WTC11 (cell line): ENCODE measurements at regions not wholly inside any gene's neighbourhood (a gene's known extent, or its start where the extent isn't known, plus 50 kb on each side); places are given as distances from the start of the nearest gene placed in this dataset.
"Not testable (repeated sequence)": the region's sequence is repeated elsewhere in the genome, so short reads cannot be mapped to it uniquely, and the experiment has no call there.

Experiments used
- ATAC-seq: fragments of 200-7000 bp; cut with Tn5 transposase; 2 replicates; pipeline ENCODE4 v1.10.0; 2021; ENCODE audit warnings: mild to moderate bottlenecking, moderate library complexity
- CTCF ChIA-PET: fragments of 300-600 bp; sonication (Branson Sonifier 250); formaldehyde crosslinking; loops from one replicate; lab custom pipeline; 2021; ENCODE audit warnings: antibody characterized with exemption; lab: Charles Lee
- POLR2A ChIA-PET: fragments of 350-600 bp; sonication (Branson Sonifier 250); formaldehyde crosslinking; loops from one replicate; lab custom pipeline; 2021; ENCODE audit warnings: antibody characterized with exemption; lab: Charles Lee
- DNase-seq: peaks from one replicate; pipeline ENCODE4 v3.0.0; 2021; ENCODE audit warnings: low spot score
- H3K27ac Mint-ChIP-seq: 2 replicates; pipeline ENCODE4 v1.8.0; 2021; ENCODE audit warnings: mixed read lengths
- H3K27me3 Mint-ChIP-seq: 2 replicates; pipeline ENCODE4 v1.8.0; 2021; ENCODE audit warnings: low read depth, mild to moderate bottlenecking, moderate library complexity, mixed read lengths
- H3K36me3 Mint-ChIP-seq: 2 replicates; pipeline ENCODE4 v1.8.0; 2021; ENCODE audit warnings: mixed read lengths
- H3K4me1 Mint-ChIP-seq: 2 replicates; pipeline ENCODE4 v1.8.0; 2022; ENCODE audit warnings: mixed read lengths
- H3K4me3 Mint-ChIP-seq: 2 replicates; pipeline ENCODE4 v1.8.0; 2021; ENCODE audit warnings: mild to moderate bottlenecking, moderate library complexity, mixed read lengths
- H3K9me3 Mint-ChIP-seq: 2 replicates; pipeline ENCODE4 v1.8.0; 2021; ENCODE audit warnings: mixed read lengths
- ATF1 ChIP-seq: sonication (generic); formaldehyde crosslinking; IDR thresholded peaks from 2 replicates; pipeline ENCODE4 v1.8.1; 2023; ENCODE audit warnings: mild to moderate bottlenecking, moderate library complexity, missing genetic modification reagents
- CBFB ChIP-seq: sonication (generic); formaldehyde crosslinking; IDR thresholded peaks from 2 replicates; pipeline ENCODE4 v1.8.1; 2022; ENCODE audit warnings: mild to moderate bottlenecking, low read depth, missing genetic modification reagents
- E2F1 ChIP-seq: sonication (generic); formaldehyde crosslinking; IDR thresholded peaks from 2 replicates; pipeline ENCODE4 v1.8.0; 2022; ENCODE audit warnings: mild to moderate bottlenecking, missing genetic modification reagents
- EMX1 ChIP-seq: fragments of 250-450 bp; sonication (Bioruptor Pico); IDR thresholded peaks from 2 replicates; pipeline ENCODE4 v1.8.0; 2021; ENCODE audit warnings: mild to moderate bottlenecking
- GRHL2 ChIP-seq: fragments of 250-450 bp; sonication (Bioruptor Pico); IDR thresholded peaks from 2 replicates; pipeline ENCODE4 v1.8.0; 2022; ENCODE audit warnings: mild to moderate bottlenecking, moderate library complexity; ENCODE audit not compliant: insufficient replicate concordance, severe bottlenecking
- HMGA2 ChIP-seq: fragments of 250-450 bp; sonication (Bioruptor Pico); IDR thresholded peaks from 2 replicates; pipeline ENCODE4 v1.4.0; 2021; ENCODE audit warnings: mild to moderate bottlenecking, moderate library complexity
- NR2C2 ChIP-seq: sonication (generic); formaldehyde crosslinking; IDR thresholded peaks from 2 replicates; pipeline ENCODE4 v1.8.0; 2022; ENCODE audit warnings: mild to moderate bottlenecking, missing genetic modification reagents
- PRRX2 ChIP-seq: fragments of 250-450 bp; sonication (Bioruptor Pico); IDR thresholded peaks from 2 replicates; pipeline ENCODE4 v1.8.0; 2021; ENCODE audit warnings: mild to moderate bottlenecking
- SOX15 ChIP-seq: fragments of 250-450 bp; sonication (Bioruptor Pico); IDR thresholded peaks from 2 replicates; pipeline ENCODE4 v1.9.0; 2021; ENCODE audit warnings: mild to moderate bottlenecking
- TEAD4 ChIP-seq: sonication (generic); formaldehyde crosslinking; IDR thresholded peaks from 2 replicates; pipeline ENCODE4 v1.8.0; 2022; ENCODE audit warnings: mild to moderate bottlenecking, missing genetic modification reagents
- ZNF232 ChIP-seq: sonication (generic); formaldehyde crosslinking; IDR thresholded peaks from 2 replicates; pipeline ENCODE4 v1.8.0; 2022; ENCODE audit warnings: mild to moderate bottlenecking, missing genetic modification reagents
- ZNF423 ChIP-seq: fragments of 250-450 bp; sonication (Bioruptor Pico); IDR thresholded peaks from 2 replicates; pipeline ENCODE4 v2.1.2; 2022; ENCODE audit warnings: mild to moderate bottlenecking, moderate library complexity
- TF ChIP-seq, protein P1 (sequence below): sonication (generic); formaldehyde crosslinking; IDR thresholded peaks from 2 replicates; pipeline ENCODE4 v1.8.0; 2023; ENCODE audit warnings: mild to moderate bottlenecking, missing genetic modification reagents
- TF ChIP-seq, protein P2 (sequence below): sonication (generic); formaldehyde crosslinking; IDR thresholded peaks from 2 replicates; pipeline ENCODE4 v1.8.1; 2022; ENCODE audit warnings: missing genetic modification reagents, borderline replicate concordance
- TF ChIP-seq, protein P3 (sequence below): fragments of 200-600 bp; IDR thresholded peaks from 2 replicates; pipeline ENCODE4 v1.8.0; 2022; ENCODE audit warnings: antibody characterized with exemption
- TF ChIP-seq, protein P4 (sequence below): sonication (generic); formaldehyde crosslinking; IDR thresholded peaks from 2 replicates; pipeline ENCODE4 v1.8.0; 2022; ENCODE audit warnings: mild to moderate bottlenecking, missing genetic modification reagents
- TF ChIP-seq, protein P5 (sequence below): fragments of 250-450 bp; sonication (Bioruptor Pico); IDR thresholded peaks from 2 replicates; pipeline ENCODE4 v1.9.0; 2021; ENCODE audit warnings: mild to moderate bottlenecking, borderline replicate concordance

DNA sequence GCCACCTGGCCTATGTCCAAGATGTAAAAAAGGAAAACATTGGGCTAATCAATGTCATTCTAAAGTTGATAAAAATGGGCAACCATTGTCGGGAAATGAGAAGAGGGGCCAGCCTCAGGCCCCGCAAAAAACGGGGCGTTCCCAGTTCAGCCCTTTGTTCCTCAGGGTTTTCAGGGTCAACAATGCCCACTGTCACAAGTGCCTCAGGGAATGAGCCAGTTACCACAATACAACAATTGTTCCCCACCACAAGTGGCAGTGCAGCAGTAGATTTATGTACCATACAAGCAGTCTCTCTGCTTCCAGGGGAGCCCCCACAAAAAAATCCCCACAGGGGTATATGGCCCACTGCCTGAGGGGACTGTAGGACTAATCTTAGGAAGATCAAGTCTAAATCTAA is 112.5 kb downstream of the ZNF486 start:
- Mint-ChIP-seq H3K27ac (no peak overlapping the region), H3K4me3 (no peak overlapping the region), H3K36me3 (no peaks in the 10 kb centered on the region; the same call in 1 of the 2 replicates), H3K27me3 (no peaks in the 10 kb centered on the region; the same call in 1 of the 2 replicates), H3K4me1 (peaks cover 36% of the 10 kb centered on the region), H3K9me3 (peaks cover 8% of the 10 kb centered on the region)
- TF ChIP-seq, protein P1, sequence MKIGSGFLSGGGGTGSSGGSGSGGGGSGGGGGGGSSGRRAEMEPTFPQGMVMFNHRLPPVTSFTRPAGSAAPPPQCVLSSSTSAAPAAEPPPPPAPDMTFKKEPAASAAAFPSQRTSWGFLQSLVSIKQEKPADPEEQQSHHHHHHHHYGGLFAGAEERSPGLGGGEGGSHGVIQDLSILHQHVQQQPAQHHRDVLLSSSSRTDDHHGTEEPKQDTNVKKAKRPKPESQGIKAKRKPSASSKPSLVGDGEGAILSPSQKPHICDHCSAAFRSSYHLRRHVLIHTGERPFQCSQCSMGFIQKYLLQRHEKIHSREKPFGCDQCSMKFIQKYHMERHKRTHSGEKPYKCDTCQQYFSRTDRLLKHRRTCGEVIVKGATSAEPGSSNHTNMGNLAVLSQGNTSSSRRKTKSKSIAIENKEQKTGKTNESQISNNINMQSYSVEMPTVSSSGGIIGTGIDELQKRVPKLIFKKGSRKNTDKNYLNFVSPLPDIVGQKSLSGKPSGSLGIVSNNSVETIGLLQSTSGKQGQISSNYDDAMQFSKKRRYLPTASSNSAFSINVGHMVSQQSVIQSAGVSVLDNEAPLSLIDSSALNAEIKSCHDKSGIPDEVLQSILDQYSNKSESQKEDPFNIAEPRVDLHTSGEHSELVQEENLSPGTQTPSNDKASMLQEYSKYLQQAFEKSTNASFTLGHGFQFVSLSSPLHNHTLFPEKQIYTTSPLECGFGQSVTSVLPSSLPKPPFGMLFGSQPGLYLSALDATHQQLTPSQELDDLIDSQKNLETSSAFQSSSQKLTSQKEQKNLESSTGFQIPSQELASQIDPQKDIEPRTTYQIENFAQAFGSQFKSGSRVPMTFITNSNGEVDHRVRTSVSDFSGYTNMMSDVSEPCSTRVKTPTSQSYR = no peak
- TF ChIP-seq, protein P2, sequence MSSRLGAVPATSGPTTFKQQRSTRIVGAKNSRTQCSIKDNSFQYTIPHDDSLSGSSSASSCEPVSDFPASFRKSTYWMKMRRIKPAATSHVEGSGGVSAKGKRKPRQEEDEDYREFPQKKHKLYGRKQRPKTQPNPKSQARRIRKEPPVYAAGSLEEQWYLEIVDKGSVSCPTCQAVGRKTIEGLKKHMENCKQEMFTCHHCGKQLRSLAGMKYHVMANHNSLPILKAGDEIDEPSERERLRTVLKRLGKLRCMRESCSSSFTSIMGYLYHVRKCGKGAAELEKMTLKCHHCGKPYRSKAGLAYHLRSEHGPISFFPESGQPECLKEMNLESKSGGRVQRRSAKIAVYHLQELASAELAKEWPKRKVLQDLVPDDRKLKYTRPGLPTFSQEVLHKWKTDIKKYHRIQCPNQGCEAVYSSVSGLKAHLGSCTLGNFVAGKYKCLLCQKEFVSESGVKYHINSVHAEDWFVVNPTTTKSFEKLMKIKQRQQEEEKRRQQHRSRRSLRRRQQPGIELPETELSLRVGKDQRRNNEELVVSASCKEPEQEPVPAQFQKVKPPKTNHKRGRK (CRISPR knock-in tag) = no peak
- TF ChIP-seq ATF1 (no peak), TEAD4 (CRISPR knock-in tag) (no peak), ZNF423 (CRISPR knock-in tag) (no peak)
- CTCF ChIA-PET = interaction anchor here (0.7 kb wide), 1 partner anchor 32 kb away, joined by 3 read pairs; no protein-coding TSS in a partner anchor
- ATAC-seq (no peak), DNase-seq (no peak)
- POLR2A ChIA-PET = no interaction called here

DNA sequence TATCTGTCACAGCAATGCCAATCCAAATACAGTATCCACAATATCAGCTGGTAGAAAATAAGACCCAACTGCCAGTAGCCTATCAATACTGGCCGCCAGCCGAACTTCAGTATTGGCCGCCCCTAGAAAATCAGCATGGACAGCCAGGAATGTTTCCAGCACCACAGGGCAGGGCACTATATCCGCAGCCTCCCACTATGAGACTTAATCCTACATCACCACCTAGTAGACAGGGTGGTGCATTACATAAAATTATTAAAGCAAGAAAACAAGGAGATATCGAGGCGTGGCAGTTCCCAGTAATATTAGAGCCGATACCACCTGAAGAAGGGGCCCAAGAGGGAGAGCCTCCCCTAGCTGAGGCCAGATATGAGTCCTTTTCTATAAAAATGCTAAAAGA is 111.3 kb downstream of the ZNF486 start:
- H3K27ac Mint-ChIP-seq = no peak overlapping the region
- no peak overlapping the region for H3K4me3 Mint-ChIP-seq
- peaks cover 41% of the 10 kb centered on the region for H3K4me1 Mint-ChIP-seq
- TF ChIP-seq E2F1 (no peak), CBFB (CRISPR knock-in tag) (no peak)
- TF ChIP-seq, protein P3, sequence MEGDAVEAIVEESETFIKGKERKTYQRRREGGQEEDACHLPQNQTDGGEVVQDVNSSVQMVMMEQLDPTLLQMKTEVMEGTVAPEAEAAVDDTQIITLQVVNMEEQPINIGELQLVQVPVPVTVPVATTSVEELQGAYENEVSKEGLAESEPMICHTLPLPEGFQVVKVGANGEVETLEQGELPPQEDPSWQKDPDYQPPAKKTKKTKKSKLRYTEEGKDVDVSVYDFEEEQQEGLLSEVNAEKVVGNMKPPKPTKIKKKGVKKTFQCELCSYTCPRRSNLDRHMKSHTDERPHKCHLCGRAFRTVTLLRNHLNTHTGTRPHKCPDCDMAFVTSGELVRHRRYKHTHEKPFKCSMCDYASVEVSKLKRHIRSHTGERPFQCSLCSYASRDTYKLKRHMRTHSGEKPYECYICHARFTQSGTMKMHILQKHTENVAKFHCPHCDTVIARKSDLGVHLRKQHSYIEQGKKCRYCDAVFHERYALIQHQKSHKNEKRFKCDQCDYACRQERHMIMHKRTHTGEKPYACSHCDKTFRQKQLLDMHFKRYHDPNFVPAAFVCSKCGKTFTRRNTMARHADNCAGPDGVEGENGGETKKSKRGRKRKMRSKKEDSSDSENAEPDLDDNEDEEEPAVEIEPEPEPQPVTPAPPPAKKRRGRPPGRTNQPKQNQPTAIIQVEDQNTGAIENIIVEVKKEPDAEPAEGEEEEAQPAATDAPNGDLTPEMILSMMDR = peak; percentile 55
- H3K27me3 Mint-ChIP-seq = no peaks in the 10 kb centered on the region; the same call in 1 of the 2 replicates
- ChIA-PET POLR2A (no interaction called here), CTCF (no interaction called here)
- peaks cover 8% of the 10 kb centered on the region for H3K9me3 Mint-ChIP-seq
- DNase-seq (no peak), ATAC-seq (peak; percentile 73)
- H3K36me3 Mint-ChIP-seq = no peaks in the 10 kb centered on the region; the same call in 1 of the 2 replicates

DNA sequence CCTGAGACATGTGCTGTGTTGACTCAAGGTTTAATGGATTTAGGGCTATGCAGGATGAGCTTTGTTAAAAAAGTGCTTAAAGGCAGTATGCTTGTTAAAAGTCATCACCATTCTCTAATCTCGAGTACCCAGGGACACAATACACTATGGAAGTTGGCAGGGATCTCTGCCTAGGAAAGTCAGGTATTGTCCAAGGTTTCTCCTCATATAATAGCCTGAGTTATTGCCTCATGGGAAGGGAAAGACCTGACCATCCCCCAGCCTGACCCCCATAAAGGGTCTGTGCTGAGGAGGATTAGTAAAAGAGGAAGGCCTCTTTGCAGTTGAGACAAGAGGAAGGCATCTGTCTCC is 109.7 kb downstream of the ZNF486 start:
- H3K27me3 Mint-ChIP-seq, H3K9me3 Mint-ChIP-seq, DNase-seq, H3K4me3 Mint-ChIP-seq, POLR2A ChIA-PET, H3K27ac Mint-ChIP-seq, H3K36me3 Mint-ChIP-seq, ATAC-seq: not testable (repeated sequence)
- CTCF ChIA-PET = interaction anchor here (1.4 kb wide), 1 partner anchor 17 kb away, joined by 3 read pairs; no protein-coding TSS in a partner anchor
- H3K4me1 Mint-ChIP-seq = peaks cover 44% of the 10 kb centered on the region

DNA sequence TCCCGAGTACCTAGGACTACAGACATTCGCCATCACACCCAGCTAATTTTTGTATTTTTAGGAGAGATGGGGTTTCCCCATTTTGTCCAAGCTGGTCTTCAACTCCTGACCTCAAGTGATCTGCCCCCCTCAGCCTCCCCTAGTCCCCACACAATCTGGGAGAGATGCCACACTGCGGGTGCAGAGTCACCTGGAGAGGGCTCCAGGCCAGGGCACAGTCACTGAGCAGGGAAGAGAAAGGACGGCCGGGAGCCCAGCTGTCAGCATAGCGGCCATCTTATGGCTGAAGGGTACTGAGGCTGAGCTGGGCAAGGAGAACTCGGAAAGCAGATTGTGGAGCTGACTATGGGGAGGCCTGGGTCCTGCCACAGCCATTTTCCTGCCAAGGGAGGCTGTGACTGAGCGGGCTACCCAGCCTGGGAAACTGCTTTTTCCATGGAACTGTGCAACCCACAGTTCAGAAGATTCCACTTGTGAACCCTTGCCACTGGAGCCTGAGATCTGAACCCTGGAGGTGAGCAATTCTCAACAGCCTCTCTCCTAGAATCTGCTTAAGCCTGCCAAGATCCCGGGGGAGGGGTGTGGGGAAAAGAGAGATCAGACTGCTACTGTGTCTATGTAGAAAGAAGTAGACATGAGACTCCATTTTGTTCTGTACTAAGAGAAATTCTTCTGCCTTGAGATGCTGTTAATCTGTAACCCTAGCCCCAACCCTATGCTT is 109.2 kb downstream of the ZNF486 start:
- POLR2A ChIA-PET = no interaction called here
- no peak overlapping the region for H3K27ac Mint-ChIP-seq
- CTCF ChIA-PET = interaction anchor here (1.2 to 1.4 kb wide), 2 partner anchors 17 to 29 kb away, joined by 3 read pairs; no protein-coding TSS in a partner anchor
- H3K36me3 Mint-ChIP-seq = no peaks in the 10 kb centered on the region; the same call in 1 of the 2 replicates
- H3K27me3 Mint-ChIP-seq = no peaks in the 10 kb centered on the region; the same call in 1 of the 2 replicates
- ATAC-seq (no peak), DNase-seq (no peak)
- peaks cover 44% of the 10 kb centered on the region for H3K4me1 Mint-ChIP-seq
- no peak overlapping the region for H3K4me3 Mint-ChIP-seq
- H3K9me3 Mint-ChIP-seq = peaks cover 8% of the 10 kb centered on the region
- no peak for TF ChIP-seq ZNF232 (CRISPR knock-in tag)
- TF ChIP-seq HMGA2 (CRISPR knock-in tag) = no peak
- TF ChIP-seq GRHL2 (CRISPR knock-in tag) = no peak
- TF ChIP-seq, protein P4, sequence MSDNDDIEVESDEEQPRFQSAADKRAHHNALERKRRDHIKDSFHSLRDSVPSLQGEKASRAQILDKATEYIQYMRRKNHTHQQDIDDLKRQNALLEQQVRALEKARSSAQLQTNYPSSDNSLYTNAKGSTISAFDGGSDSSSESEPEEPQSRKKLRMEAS = no peak
- TF ChIP-seq, protein P5, sequence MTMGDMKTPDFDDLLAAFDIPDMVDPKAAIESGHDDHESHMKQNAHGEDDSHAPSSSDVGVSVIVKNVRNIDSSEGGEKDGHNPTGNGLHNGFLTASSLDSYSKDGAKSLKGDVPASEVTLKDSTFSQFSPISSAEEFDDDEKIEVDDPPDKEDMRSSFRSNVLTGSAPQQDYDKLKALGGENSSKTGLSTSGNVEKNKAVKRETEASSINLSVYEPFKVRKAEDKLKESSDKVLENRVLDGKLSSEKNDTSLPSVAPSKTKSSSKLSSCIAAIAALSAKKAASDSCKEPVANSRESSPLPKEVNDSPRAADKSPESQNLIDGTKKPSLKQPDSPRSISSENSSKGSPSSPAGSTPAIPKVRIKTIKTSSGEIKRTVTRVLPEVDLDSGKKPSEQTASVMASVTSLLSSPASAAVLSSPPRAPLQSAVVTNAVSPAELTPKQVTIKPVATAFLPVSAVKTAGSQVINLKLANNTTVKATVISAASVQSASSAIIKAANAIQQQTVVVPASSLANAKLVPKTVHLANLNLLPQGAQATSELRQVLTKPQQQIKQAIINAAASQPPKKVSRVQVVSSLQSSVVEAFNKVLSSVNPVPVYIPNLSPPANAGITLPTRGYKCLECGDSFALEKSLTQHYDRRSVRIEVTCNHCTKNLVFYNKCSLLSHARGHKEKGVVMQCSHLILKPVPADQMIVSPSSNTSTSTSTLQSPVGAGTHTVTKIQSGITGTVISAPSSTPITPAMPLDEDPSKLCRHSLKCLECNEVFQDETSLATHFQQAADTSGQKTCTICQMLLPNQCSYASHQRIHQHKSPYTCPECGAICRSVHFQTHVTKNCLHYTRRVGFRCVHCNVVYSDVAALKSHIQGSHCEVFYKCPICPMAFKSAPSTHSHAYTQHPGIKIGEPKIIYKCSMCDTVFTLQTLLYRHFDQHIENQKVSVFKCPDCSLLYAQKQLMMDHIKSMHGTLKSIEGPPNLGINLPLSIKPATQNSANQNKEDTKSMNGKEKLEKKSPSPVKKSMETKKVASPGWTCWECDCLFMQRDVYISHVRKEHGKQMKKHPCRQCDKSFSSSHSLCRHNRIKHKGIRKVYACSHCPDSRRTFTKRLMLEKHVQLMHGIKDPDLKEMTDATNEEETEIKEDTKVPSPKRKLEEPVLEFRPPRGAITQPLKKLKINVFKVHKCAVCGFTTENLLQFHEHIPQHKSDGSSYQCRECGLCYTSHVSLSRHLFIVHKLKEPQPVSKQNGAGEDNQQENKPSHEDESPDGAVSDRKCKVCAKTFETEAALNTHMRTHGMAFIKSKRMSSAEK = no peak
- no peak for TF ChIP-seq EMX1
- no peak for TF ChIP-seq PRRX2 (CRISPR knock-in tag)
- no peak for TF ChIP-seq NR2C2 (CRISPR knock-in tag)
- no peak for TF ChIP-seq SOX15 (CRISPR knock-in tag)
